A549 (cell line): ENCODE measurements at regions not wholly inside any gene's neighbourhood (a gene's known extent, or its start where the extent isn't known, plus 50 kb on each side); places are given as distances from the start of the nearest gene placed in this dataset.

ENCODE experiments used
- CEBPB ChIP-seq, 2 experiments: fragments of >200 bp in 1 of 2; sonication (Bioruptor Twin) in 1 of 2; formaldehyde crosslinking in 1 of 2; IDR thresholded peaks; 2 replicates each; pipeline ENCODE4 v1.6.1; 2012 to 2016
- EP300 ChIP-seq, 2 experiments: fragments of >200 bp; sonication (Bioruptor Twin); formaldehyde crosslinking; IDR thresholded peaks; 2 replicates in 1 of 2; 3 replicates in 1 of 2; pipeline ENCODE4 v1.6.1; 2016 to 2017
- ESRRA ChIP-seq: fragments of 150-350 bp; IDR thresholded peaks from 2 replicates; pipeline ENCODE4 v1.6.1; 2014; ENCODE audit warnings: mild to moderate bottlenecking, low read length, borderline replicate concordance
- JUN ChIP-seq, 2 experiments: fragments of >200 bp; sonication (Bioruptor Twin); formaldehyde crosslinking; IDR thresholded peaks; 2 replicates in 1 of 2; 3 replicates in 1 of 2; pipeline ENCODE4 v1.6.1; 2016 to 2017
- POLR2A ChIP-seq: IDR thresholded peaks from 2 replicates; pipeline ENCODE4 v1.6.1; 2012; ENCODE audit warnings: mild to moderate bottlenecking, low read length
- TP53 ChIP-seq: fragments of 250-450 bp; sonication (Bioruptor Pico); IDR thresholded peaks from 2 replicates; pipeline ENCODE4 v1.5.0; 2021; ENCODE audit warnings: mild to moderate bottlenecking, moderate library complexity
- TF ChIP-seq, protein P1 (sequence below): fragments of >200 bp; sonication (Bioruptor Twin); formaldehyde crosslinking; IDR thresholded peaks from 3 replicates; pipeline ENCODE4 v1.5.1; 2016
- TF ChIP-seq, protein P2 (sequence below): fragments of 200-600 bp; sonication (generic); IDR thresholded peaks from 2 replicates; pipeline ENCODE4 v1.6.1; 2016; ENCODE audit warnings: antibody characterized with exemption, mild to moderate bottlenecking, moderate library complexity
- TF ChIP-seq, protein P3 (sequence below): fragments of 250-450 bp; sonication (Bioruptor Pico); IDR thresholded peaks from 2 replicates; pipeline ENCODE4 v1.5.0; 2021; ENCODE audit warnings: mild to moderate bottlenecking, moderate library complexity, borderline replicate concordance

DNA sequence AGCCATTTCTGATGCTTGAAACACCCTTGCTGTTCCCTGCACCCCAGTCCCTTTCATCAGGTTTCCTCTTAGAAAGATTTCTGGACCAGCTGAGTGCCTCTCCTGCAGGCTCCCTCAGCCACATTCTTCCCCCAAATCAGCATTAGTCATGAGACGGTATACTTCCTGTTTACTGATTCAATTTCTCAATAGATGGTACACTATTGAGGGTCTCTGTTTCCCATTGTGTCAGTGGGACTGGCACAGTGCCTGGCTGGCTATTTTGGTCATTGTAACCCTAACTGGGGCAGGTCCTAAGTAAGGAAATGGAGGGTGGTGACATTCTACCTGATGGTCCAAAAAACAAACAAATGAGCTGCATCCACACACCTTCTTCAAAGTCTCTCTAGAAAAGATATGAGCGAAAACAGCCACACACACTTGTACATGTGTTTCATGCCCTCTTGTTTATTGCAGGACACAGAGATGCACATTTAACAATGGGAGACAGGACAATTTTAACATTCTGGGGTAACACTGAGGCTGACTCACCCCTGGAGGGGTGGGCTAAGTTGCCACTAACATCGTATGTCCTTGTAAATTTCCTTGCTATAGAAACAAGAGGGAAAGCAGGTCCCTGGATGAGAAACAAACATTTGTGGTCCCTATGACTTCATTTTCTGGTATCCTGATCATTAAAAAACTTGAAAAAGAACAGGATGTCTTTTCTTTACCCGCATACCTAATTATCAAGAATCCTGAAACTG lies 77.5 kb downstream of the RRAGC start:
- no peak for TF ChIP-seq CEBPB (IDR thresholded peaks at IDR 0.05)
- TF ChIP-seq JUN (IDR thresholded peaks at IDR 0.05), result no peak
- TF ChIP-seq, protein P1, sequence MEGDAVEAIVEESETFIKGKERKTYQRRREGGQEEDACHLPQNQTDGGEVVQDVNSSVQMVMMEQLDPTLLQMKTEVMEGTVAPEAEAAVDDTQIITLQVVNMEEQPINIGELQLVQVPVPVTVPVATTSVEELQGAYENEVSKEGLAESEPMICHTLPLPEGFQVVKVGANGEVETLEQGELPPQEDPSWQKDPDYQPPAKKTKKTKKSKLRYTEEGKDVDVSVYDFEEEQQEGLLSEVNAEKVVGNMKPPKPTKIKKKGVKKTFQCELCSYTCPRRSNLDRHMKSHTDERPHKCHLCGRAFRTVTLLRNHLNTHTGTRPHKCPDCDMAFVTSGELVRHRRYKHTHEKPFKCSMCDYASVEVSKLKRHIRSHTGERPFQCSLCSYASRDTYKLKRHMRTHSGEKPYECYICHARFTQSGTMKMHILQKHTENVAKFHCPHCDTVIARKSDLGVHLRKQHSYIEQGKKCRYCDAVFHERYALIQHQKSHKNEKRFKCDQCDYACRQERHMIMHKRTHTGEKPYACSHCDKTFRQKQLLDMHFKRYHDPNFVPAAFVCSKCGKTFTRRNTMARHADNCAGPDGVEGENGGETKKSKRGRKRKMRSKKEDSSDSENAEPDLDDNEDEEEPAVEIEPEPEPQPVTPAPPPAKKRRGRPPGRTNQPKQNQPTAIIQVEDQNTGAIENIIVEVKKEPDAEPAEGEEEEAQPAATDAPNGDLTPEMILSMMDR, result no peak
- TF ChIP-seq, protein P2, sequence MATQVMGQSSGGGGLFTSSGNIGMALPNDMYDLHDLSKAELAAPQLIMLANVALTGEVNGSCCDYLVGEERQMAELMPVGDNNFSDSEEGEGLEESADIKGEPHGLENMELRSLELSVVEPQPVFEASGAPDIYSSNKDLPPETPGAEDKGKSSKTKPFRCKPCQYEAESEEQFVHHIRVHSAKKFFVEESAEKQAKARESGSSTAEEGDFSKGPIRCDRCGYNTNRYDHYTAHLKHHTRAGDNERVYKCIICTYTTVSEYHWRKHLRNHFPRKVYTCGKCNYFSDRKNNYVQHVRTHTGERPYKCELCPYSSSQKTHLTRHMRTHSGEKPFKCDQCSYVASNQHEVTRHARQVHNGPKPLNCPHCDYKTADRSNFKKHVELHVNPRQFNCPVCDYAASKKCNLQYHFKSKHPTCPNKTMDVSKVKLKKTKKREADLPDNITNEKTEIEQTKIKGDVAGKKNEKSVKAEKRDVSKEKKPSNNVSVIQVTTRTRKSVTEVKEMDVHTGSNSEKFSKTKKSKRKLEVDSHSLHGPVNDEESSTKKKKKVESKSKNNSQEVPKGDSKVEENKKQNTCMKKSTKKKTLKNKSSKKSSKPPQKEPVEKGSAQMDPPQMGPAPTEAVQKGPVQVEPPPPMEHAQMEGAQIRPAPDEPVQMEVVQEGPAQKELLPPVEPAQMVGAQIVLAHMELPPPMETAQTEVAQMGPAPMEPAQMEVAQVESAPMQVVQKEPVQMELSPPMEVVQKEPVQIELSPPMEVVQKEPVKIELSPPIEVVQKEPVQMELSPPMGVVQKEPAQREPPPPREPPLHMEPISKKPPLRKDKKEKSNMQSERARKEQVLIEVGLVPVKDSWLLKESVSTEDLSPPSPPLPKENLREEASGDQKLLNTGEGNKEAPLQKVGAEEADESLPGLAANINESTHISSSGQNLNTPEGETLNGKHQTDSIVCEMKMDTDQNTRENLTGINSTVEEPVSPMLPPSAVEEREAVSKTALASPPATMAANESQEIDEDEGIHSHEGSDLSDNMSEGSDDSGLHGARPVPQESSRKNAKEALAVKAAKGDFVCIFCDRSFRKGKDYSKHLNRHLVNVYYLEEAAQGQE, result no peak
- no peak for TF ChIP-seq TP53 (CRISPR knock-in tag)
- TF ChIP-seq POLR2A, result no peak
- TF ChIP-seq ESRRA, result no peak
- TF ChIP-seq EP300 (IDR thresholded peaks at IDR 0.05), result no peak
- TF ChIP-seq, protein P3, sequence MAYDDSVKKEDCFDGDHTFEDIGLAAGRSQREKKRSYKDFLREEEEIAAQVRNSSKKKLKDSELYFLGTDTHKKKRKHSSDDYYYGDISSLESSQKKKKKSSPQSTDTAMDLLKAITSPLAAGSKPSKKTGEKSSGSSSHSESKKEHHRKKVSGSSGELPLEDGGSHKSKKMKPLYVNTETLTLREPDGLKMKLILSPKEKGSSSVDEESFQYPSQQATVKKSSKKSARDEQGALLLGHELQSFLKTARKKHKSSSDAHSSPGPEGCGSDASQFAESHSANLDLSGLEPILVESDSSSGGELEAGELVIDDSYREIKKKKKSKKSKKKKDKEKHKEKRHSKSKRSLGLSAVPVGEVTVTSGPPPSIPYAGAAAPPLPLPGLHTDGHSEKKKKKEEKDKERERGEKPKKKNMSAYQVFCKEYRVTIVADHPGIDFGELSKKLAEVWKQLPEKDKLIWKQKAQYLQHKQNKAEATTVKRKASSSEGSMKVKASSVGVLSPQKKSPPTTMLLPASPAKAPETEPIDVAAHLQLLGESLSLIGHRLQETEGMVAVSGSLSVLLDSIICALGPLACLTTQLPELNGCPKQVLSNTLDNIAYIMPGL, result no peak
